Kidney epithelial cell (primary cell): ENCODE measurements at regions not wholly inside any gene's neighbourhood (a gene's known extent, or its start where the extent isn't known, plus 50 kb on each side); places are given as distances from the start of the nearest gene placed in this dataset.

Source experiments
- DNase-seq: peaks from one replicate; pipeline ENCODE4 v3.0.0-alpha.2; 2010; ENCODE audit warnings: low read depth
- H3K27me3 ChIP-seq: 2 replicates; pipeline ENCODE4 v1.6.0; 2011; ENCODE audit warnings: low read length; ENCODE audit not compliant: control insufficient read depth, insufficient read depth
- H3K36me3 ChIP-seq: 2 replicates; pipeline ENCODE4 v1.5.1; 2011; ENCODE audit warnings: low read length; ENCODE audit not compliant: control insufficient read depth, insufficient read depth
- H3K4me3 ChIP-seq: 2 replicates; pipeline ENCODE4 v1.5.1; 2011; ENCODE audit warnings: low read depth, mild to moderate bottlenecking, control low read depth, low read length
- TF ChIP-seq, protein P1 (sequence below): IDR thresholded peaks from 2 replicates; pipeline ENCODE4 v1.5.1; 2011; ENCODE audit warnings: mild to moderate bottlenecking, moderate library complexity, low read length, control low read depth, inconsistent platforms; ENCODE audit not compliant: insufficient read depth, poor library complexity, severe bottlenecking

DNA sequence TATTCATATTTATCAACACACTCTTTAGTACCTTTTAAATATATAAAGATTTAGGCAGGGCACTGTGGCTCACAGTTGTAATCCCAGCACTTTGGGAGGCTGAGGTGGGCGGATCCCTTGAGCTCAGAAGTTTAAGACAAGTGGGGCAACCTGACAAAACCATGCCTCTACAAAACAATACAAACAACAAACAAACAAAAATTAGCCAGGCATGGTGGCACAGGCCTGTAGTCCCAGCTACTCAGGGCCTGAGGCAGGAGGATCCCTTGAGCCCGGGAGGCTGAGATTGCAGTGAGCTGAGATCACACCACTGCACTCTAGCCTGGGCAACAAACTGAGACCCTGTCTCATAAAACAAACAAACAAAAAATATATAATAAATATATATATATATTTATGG, 1748.3 kb upstream of the PCDH20 start:
- no peak for DNase-seq
- Histone ChIP-seq H3K4me3 (no peak overlapping the region), H3K36me3 (no peaks in the 10 kb centered on the region), H3K27me3 (no peaks in the 10 kb centered on the region)
- TF ChIP-seq, protein P1, sequence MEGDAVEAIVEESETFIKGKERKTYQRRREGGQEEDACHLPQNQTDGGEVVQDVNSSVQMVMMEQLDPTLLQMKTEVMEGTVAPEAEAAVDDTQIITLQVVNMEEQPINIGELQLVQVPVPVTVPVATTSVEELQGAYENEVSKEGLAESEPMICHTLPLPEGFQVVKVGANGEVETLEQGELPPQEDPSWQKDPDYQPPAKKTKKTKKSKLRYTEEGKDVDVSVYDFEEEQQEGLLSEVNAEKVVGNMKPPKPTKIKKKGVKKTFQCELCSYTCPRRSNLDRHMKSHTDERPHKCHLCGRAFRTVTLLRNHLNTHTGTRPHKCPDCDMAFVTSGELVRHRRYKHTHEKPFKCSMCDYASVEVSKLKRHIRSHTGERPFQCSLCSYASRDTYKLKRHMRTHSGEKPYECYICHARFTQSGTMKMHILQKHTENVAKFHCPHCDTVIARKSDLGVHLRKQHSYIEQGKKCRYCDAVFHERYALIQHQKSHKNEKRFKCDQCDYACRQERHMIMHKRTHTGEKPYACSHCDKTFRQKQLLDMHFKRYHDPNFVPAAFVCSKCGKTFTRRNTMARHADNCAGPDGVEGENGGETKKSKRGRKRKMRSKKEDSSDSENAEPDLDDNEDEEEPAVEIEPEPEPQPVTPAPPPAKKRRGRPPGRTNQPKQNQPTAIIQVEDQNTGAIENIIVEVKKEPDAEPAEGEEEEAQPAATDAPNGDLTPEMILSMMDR: no peak

DNA sequence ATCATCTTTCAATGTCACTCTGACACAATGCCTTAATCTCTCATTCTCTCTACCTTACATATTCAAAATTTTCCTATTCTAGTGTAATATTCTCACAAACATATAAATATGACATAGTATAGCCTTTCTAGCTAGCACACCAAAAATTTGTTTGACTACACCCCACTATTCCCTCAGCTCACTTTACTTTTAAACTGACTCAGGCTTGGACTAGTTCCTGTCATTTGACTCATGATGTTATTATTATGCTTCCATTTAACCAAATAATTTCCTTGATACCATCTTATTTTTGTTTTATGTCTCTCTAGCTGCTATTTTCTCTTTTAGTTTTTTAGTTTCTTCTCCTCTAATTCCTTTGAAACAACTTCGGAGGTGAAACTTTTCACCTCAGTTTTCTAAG, 1745.6 kb upstream of the PCDH20 start:
- TF ChIP-seq, protein P1: no peak
- Histone ChIP-seq H3K27me3 (no peaks in the 10 kb centered on the region), H3K4me3 (no peak overlapping the region), H3K36me3 (no peaks in the 10 kb centered on the region)
- DNase-seq: no peak

DNA sequence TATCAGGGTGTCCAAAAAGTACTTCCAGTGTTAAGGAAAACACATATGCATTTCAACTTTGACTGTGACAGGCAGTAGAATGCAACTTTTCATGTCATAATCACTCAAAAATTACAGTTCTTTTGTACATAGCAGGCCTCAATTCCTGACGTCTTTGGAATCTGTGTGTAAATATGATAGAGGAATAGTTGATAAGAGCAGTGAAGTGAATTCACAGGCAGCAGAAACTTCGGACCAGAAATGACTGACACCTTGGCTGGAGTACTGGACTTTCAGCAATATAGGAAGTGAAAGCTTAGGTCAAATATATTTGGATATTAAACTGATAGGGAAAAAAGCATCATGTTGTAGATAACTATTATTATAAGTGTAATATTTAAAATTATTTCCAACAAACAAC, 1741.2 kb upstream of the PCDH20 start:
- no peaks in the 10 kb centered on the region for H3K27me3 ChIP-seq
- no peak overlapping the region for H3K4me3 ChIP-seq
- no peak for DNase-seq
- no peaks in the 10 kb centered on the region for H3K36me3 ChIP-seq
- TF ChIP-seq, protein P1: no peak

DNA sequence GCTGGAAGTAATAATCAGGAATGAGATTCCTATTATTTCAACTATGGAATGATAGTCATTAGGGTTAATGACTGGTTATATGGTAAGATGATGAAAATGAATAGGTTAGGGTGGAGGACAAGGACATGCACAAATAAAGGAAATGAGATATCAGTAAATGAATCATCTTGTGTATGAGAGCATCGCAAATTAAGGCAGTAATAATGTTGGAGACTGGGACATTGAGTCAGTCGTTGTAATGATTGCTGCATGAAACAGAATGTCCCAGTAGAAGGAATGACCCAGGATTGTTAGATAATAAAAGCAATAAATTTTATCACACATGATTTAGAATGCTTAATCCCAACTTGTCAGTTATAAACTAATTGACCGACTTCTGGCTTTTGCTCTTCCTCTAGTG, 1733.7 kb upstream of the PCDH20 start:
- Histone ChIP-seq H3K27me3 (no peaks in the 10 kb centered on the region), H3K4me3 (no peak overlapping the region), H3K36me3 (no peaks in the 10 kb centered on the region)
- DNase-seq: no peak
- TF ChIP-seq, protein P1: no peak

DNA sequence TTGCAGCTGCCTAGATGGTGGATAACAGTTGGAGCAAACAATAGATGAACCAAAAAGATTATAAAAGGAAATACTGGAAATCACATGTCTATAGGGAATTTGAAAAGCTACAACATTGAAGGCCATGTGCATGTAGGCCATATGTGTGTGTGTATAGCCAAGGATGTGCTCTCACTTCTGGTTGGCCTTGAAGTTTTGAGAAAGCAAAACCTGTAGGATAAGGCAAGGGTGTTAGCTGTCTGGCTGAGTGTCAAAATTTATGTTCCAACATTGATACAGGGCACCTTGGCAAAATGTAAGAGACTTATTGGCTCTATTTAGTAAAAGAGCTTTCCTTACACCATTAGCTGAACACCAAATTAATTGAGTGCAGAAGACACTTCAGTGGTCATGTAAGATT, 1723.6 kb upstream of the PCDH20 start:
- no peaks in the 10 kb centered on the region for H3K27me3 ChIP-seq
- H3K36me3 ChIP-seq: no peaks in the 10 kb centered on the region
- no peak overlapping the region for H3K4me3 ChIP-seq
- DNase-seq: no peak
- TF ChIP-seq, protein P1: no peak

DNA sequence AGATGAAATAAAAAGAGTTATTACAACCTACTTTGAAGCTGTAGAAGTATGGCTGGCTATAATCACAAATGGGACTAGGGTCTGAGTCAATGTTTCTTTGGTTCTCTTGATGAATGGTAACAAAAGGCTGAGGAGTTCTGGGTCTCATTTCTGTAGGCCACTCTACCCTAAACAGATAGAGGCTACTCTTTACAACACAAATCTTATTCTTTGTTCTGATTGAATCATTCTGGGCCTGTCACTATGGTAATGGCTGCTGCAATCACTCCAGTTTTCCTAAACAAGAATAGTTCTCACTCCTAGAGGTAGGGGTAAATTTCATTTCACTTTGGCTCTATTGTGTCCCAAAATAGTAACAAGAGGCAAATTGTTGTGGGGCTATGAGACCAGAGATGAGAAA, 1714.3 kb upstream of the PCDH20 start:
- TF ChIP-seq, protein P1: no peak
- no peaks in the 10 kb centered on the region for H3K27me3 ChIP-seq
- H3K4me3 ChIP-seq: no peak overlapping the region
- no peaks in the 10 kb centered on the region for H3K36me3 ChIP-seq
- DNase-seq: no peak
